Neural progenitor cell (in vitro differentiated cells): ENCODE measurements at regions not wholly inside any gene's neighbourhood (a gene's known extent, or its start where the extent isn't known, plus 50 kb on each side); places are given as distances from the start of the nearest gene placed in this dataset.

ENCODE experiments used
- DNase-seq: peaks from one replicate; pipeline ENCODE4 v3.0.0-alpha.2; 2016; ENCODE audit warnings: low spot score
- H2AFZ ChIP-seq: fragments of 200-600 bp; sonication (generic); replicated peaks from 2 replicates; pipeline ENCODE4 v1.6.1; 2016; ENCODE audit warnings: antibody characterized with exemption
- H3F3A ChIP-seq: fragments of 200-600 bp; sonication (generic); 2 replicates; pipeline ENCODE4 v1.6.1; 2016; ENCODE audit warnings: antibody characterized with exemption, low read depth
- H3K27ac ChIP-seq: fragments of 200-600 bp; sonication (generic); 2 replicates; pipeline ENCODE4 v1.5.1; 2016; ENCODE audit warnings: mild to moderate bottlenecking
- H3K27me3 ChIP-seq: fragments of 200-600 bp; sonication (generic); 2 replicates; pipeline ENCODE4 v1.6.1; 2016; ENCODE audit warnings: mild to moderate bottlenecking, moderate library complexity
- H3K36me3 ChIP-seq: fragments of 200-600 bp; sonication (generic); 2 replicates; pipeline ENCODE4 v1.5.1; 2016
- H3K4me1 ChIP-seq: fragments of 200-600 bp; sonication (generic); 2 replicates; pipeline ENCODE4 v1.6.1; 2016; ENCODE audit warnings: mixed run types
- H3K4me2 ChIP-seq: fragments of 200-600 bp; sonication (generic); 2 replicates; pipeline ENCODE4 v1.6.1; 2016
- H3K4me3 ChIP-seq: fragments of 200-600 bp; sonication (generic); 2 replicates; pipeline ENCODE4 v1.5.1; 2016
- H3K79me2 ChIP-seq: fragments of 200-600 bp; sonication (generic); 2 replicates; pipeline ENCODE4 v1.6.1; 2016; ENCODE audit warnings: low read depth
- H3K9ac ChIP-seq: fragments of 200-600 bp; sonication (generic); 2 replicates; pipeline ENCODE4 v1.6.1; 2016
- H3K9me3 ChIP-seq: fragments of 200-600 bp; sonication (generic); 2 replicates; pipeline ENCODE4 v1.5.1; 2016; ENCODE audit warnings: low read depth
- H4K20me1 ChIP-seq: fragments of 200-600 bp; sonication (generic); 2 replicates; pipeline ENCODE4 v1.6.1; 2016; ENCODE audit warnings: low read depth
- H3K27ac Mint-ChIP-seq: 3 replicates; pipeline ENCODE4 v1.8.0; 2021; ENCODE audit warnings: mixed read lengths
- H3K27me3 Mint-ChIP-seq: 2 replicates; pipeline ENCODE4 v1.8.0; 2022; ENCODE audit warnings: low read depth, mild to moderate bottlenecking, inconsistent platforms, moderate library complexity, mixed read lengths; ENCODE audit not compliant: insufficient read depth
- H3K36me3 Mint-ChIP-seq: 3 replicates; pipeline ENCODE4 v1.8.0; 2021; ENCODE audit warnings: mixed read lengths
- H3K4me1 Mint-ChIP-seq: 3 replicates; pipeline ENCODE4 v1.8.0; 2021; ENCODE audit warnings: mixed read lengths
- H3K4me3 Mint-ChIP-seq: 3 replicates; pipeline ENCODE4 v1.8.0; 2021; ENCODE audit warnings: mild to moderate bottlenecking, moderate library complexity, mixed read lengths
- H3K9me3 Mint-ChIP-seq: 3 replicates; pipeline ENCODE4 v1.8.0; 2020; ENCODE audit warnings: mixed read lengths
- CTCF ChIP-seq: fragments of 200-600 bp; sonication (generic); IDR thresholded peaks from 2 replicates; pipeline ENCODE4 v1.5.1; 2017; ENCODE audit warnings: antibody characterized with exemption, mild to moderate bottlenecking
- EZH2 ChIP-seq: fragments of 200-600 bp; sonication (generic); IDR thresholded peaks from 2 replicates; pipeline ENCODE4 v1.6.1; 2017; ENCODE audit warnings: antibody characterized with exemption, mild to moderate bottlenecking, moderate library complexity
- EZH2phosphoT487 ChIP-seq: fragments of 200-600 bp; sonication (generic); IDR thresholded peaks from 2 replicates; pipeline ENCODE4 v1.6.1; 2017; ENCODE audit warnings: antibody characterized with exemption

- no peaks in the 10 kb centered on the region for H3F3A ChIP-seq
- no peak overlapping the region for H2AFZ ChIP-seq
- H3K4me2 ChIP-seq = no peak overlapping the region
- H3K9me3 Mint-ChIP-seq = no peaks in the 10 kb centered on the region
- no peak overlapping the region for H3K27ac ChIP-seq
- TF ChIP-seq EZH2phosphoT487 (no peak), CTCF (no peak), EZH2 (no peak)
- no peak for DNase-seq
- H3K36me3 ChIP-seq = no peaks in the 10 kb centered on the region
- no peaks in the 10 kb centered on the region for H3K36me3 Mint-ChIP-seq
- no peak overlapping the region for H3K4me3 Mint-ChIP-seq
- no peak overlapping the region for H3K4me3 ChIP-seq
- H3K27ac Mint-ChIP-seq = no peak overlapping the region
- H3K9me3 ChIP-seq = no peaks in the 10 kb centered on the region
- no peaks in the 10 kb centered on the region for H3K27me3 ChIP-seq
- peaks cover 31% of the 10 kb centered on the region for H3K4me1 Mint-ChIP-seq
- H3K79me2 ChIP-seq = no peaks in the 10 kb centered on the region
- peaks cover 26% of the 10 kb centered on the region for H3K4me1 ChIP-seq
- H4K20me1 ChIP-seq = no peaks in the 10 kb centered on the region
- H3K9ac ChIP-seq = no peak overlapping the region
- peaks cover 4% of the 10 kb centered on the region for H3K27me3 Mint-ChIP-seq
Observed at GRCh38 chr1:216820345-216820744, 97.1 kb upstream of the ESRRG start.

- H3K9me3 Mint-ChIP-seq = no peaks in the 10 kb centered on the region
- H3K4me1 ChIP-seq = peaks cover 33% of the 10 kb centered on the region
- no peaks in the 10 kb centered on the region for H3K27me3 ChIP-seq
- no peaks in the 10 kb centered on the region for H3K36me3 ChIP-seq
- no peaks in the 10 kb centered on the region for H3K79me2 ChIP-seq
- no peaks in the 10 kb centered on the region for H3K9me3 ChIP-seq
- no peaks in the 10 kb centered on the region for H3K36me3 Mint-ChIP-seq
- H3K27ac ChIP-seq = no peak overlapping the region
- TF ChIP-seq EZH2phosphoT487 = no peak
- no peak for TF ChIP-seq EZH2
- no peak for TF ChIP-seq CTCF
- no peak overlapping the region for H3K4me2 ChIP-seq
- no peaks in the 10 kb centered on the region for H3F3A ChIP-seq
- DNase-seq = no peak
- H3K27me3 Mint-ChIP-seq = peaks cover 4% of the 10 kb centered on the region
- no peak overlapping the region for H2AFZ ChIP-seq
- no peak overlapping the region for H3K4me3 ChIP-seq
- H3K4me1 Mint-ChIP-seq = peaks cover 42% of the 10 kb centered on the region
- H3K4me3 Mint-ChIP-seq = no peak overlapping the region
- H4K20me1 ChIP-seq = no peaks in the 10 kb centered on the region
- no peak overlapping the region for H3K9ac ChIP-seq
- H3K27ac Mint-ChIP-seq = no peak overlapping the region
Observed at GRCh38 chr1:216818284-216818683, 95.1 kb upstream of the ESRRG start.

GRCh38 chr1:216815260-216816131 is 92.3 kb upstream of the ESRRG start:
- H3K4me3 ChIP-seq = no peak overlapping the region
- peaks cover 4% of the 10 kb centered on the region for H3K27me3 Mint-ChIP-seq

More at GRCh38 chr1:216815260-216816131, 92.3 kb upstream of the ESRRG start:
- DNase-seq = peak; percentile 64
- H3K9me3 ChIP-seq = no peaks in the 10 kb centered on the region
- H3K79me2 ChIP-seq = no peaks in the 10 kb centered on the region
- H3K27me3 ChIP-seq = no peaks in the 10 kb centered on the region
- H4K20me1 ChIP-seq = no peaks in the 10 kb centered on the region
- no peaks in the 10 kb centered on the region for H3K9me3 Mint-ChIP-seq
- no peak overlapping the region for H3K4me3 Mint-ChIP-seq
- peaks cover 29% of the 10 kb centered on the region for H3K4me1 ChIP-seq
- H3F3A ChIP-seq = no peaks in the 10 kb centered on the region
- no peak overlapping the region for H3K27ac Mint-ChIP-seq
- peaks cover 37% of the 10 kb centered on the region for H3K4me1 Mint-ChIP-seq
- H2AFZ ChIP-seq = no peak overlapping the region
- H3K9ac ChIP-seq = no peak overlapping the region
- TF ChIP-seq EZH2 (no peak), CTCF (no peak), EZH2phosphoT487 (no peak)
- H3K36me3 Mint-ChIP-seq = no peaks in the 10 kb centered on the region
- H3K4me2 ChIP-seq = peak overlapping the region; percentile 37
- H3K27ac ChIP-seq = no peak overlapping the region
- no peaks in the 10 kb centered on the region for H3K36me3 ChIP-seq
